WTC11 (cell line): ENCODE measurements at regions not wholly inside any gene's neighbourhood (a gene's known extent, or its start where the extent isn't known, plus 50 kb on each side); places are given as distances from the start of the nearest gene placed in this dataset.
"Not testable (repeated sequence)": the region's sequence is repeated elsewhere in the genome, so short reads cannot be mapped to it uniquely, and the experiment has no call there.

Experiments used
- ATAC-seq: fragments of 200-7000 bp; cut with Tn5 transposase; 2 replicates; pipeline ENCODE4 v1.10.0; 2021; ENCODE audit warnings: mild to moderate bottlenecking, moderate library complexity
- CTCF ChIA-PET: fragments of 300-600 bp; sonication (Branson Sonifier 250); formaldehyde crosslinking; loops from one replicate; lab custom pipeline; 2021; ENCODE audit warnings: antibody characterized with exemption; lab: Charles Lee
- POLR2A ChIA-PET: fragments of 350-600 bp; sonication (Branson Sonifier 250); formaldehyde crosslinking; loops from one replicate; lab custom pipeline; 2021; ENCODE audit warnings: antibody characterized with exemption; lab: Charles Lee
- DNase-seq: peaks from one replicate; pipeline ENCODE4 v3.0.0; 2021; ENCODE audit warnings: low spot score
- H3K27ac Mint-ChIP-seq: 2 replicates; pipeline ENCODE4 v1.8.0; 2021; ENCODE audit warnings: mixed read lengths
- H3K27me3 Mint-ChIP-seq: 2 replicates; pipeline ENCODE4 v1.8.0; 2021; ENCODE audit warnings: low read depth, mild to moderate bottlenecking, moderate library complexity, mixed read lengths
- H3K36me3 Mint-ChIP-seq: 2 replicates; pipeline ENCODE4 v1.8.0; 2021; ENCODE audit warnings: mixed read lengths
- H3K4me1 Mint-ChIP-seq: 2 replicates; pipeline ENCODE4 v1.8.0; 2022; ENCODE audit warnings: mixed read lengths
- H3K4me3 Mint-ChIP-seq: 2 replicates; pipeline ENCODE4 v1.8.0; 2021; ENCODE audit warnings: mild to moderate bottlenecking, moderate library complexity, mixed read lengths
- H3K9me3 Mint-ChIP-seq: 2 replicates; pipeline ENCODE4 v1.8.0; 2021; ENCODE audit warnings: mixed read lengths
- ATF3 ChIP-seq: sonication (generic); formaldehyde crosslinking; conservative IDR thresholded peaks from 2 replicates; pipeline ENCODE4 v1.8.1; 2022; ENCODE audit warnings: mild to moderate bottlenecking, missing genetic modification reagents
- CTCF ChIP-seq: fragments of 200-600 bp; IDR thresholded peaks from 2 replicates; pipeline ENCODE4 v1.8.0; 2022; ENCODE audit warnings: antibody characterized with exemption
- E2F1 ChIP-seq: sonication (generic); formaldehyde crosslinking; IDR thresholded peaks from 2 replicates; pipeline ENCODE4 v1.8.0; 2022; ENCODE audit warnings: mild to moderate bottlenecking, missing genetic modification reagents
- E2F4 ChIP-seq: sonication (generic); formaldehyde crosslinking; IDR thresholded peaks from 2 replicates; pipeline ENCODE4 v1.8.1; 2022; ENCODE audit warnings: low read depth, mild to moderate bottlenecking, moderate library complexity, missing genetic modification reagents, borderline replicate concordance
- ESRRA ChIP-seq: sonication (generic); formaldehyde crosslinking; IDR thresholded peaks from 2 replicates; pipeline ENCODE4 v1.8.1; 2022; ENCODE audit warnings: mild to moderate bottlenecking, missing genetic modification reagents, borderline replicate concordance
- ETV6 ChIP-seq: sonication (generic); formaldehyde crosslinking; IDR thresholded peaks from 2 replicates; pipeline ENCODE4 v1.8.1; 2022; ENCODE audit warnings: mild to moderate bottlenecking, missing genetic modification reagents
- JAZF1 ChIP-seq: fragments of 250-450 bp; sonication (Bioruptor Pico); IDR thresholded peaks from 2 replicates; pipeline ENCODE4 v1.9.0; 2021; ENCODE audit warnings: moderate library complexity, mild to moderate bottlenecking, inconsistent platforms
- JUN ChIP-seq: sonication (generic); formaldehyde crosslinking; IDR thresholded peaks from 2 replicates; pipeline ENCODE4 v1.8.0; 2023; ENCODE audit warnings: mild to moderate bottlenecking, missing genetic modification reagents
- NFE2L1 ChIP-seq: sonication (generic); formaldehyde crosslinking; IDR thresholded peaks from 2 replicates; pipeline ENCODE4 v1.8.1; 2023; ENCODE audit warnings: missing genetic modification reagents
- NR1H2 ChIP-seq: sonication (generic); formaldehyde crosslinking; IDR thresholded peaks from 2 replicates; pipeline ENCODE4 v1.9.0; 2021; ENCODE audit warnings: mild to moderate bottlenecking, moderate library complexity, missing genetic modification reagents
- RORB ChIP-seq: fragments of 250-450 bp; sonication (Bioruptor Pico); IDR thresholded peaks from 2 replicates; pipeline ENCODE4 v1.9.0; 2021; ENCODE audit warnings: mild to moderate bottlenecking
- SMAD3 ChIP-seq: sonication (generic); formaldehyde crosslinking; IDR thresholded peaks from 2 replicates; pipeline ENCODE4 v1.8.0; 2022; ENCODE audit warnings: missing genetic modification reagents, mild to moderate bottlenecking, borderline replicate concordance
- TEAD1 ChIP-seq: sonication (generic); formaldehyde crosslinking; IDR thresholded peaks from 2 replicates; pipeline ENCODE4 v1.8.0; 2022; ENCODE audit warnings: mild to moderate bottlenecking, missing genetic modification reagents
- TEAD4 ChIP-seq: sonication (generic); formaldehyde crosslinking; IDR thresholded peaks from 2 replicates; pipeline ENCODE4 v1.8.0; 2022; ENCODE audit warnings: mild to moderate bottlenecking, missing genetic modification reagents
- USF2 ChIP-seq: sonication (generic); formaldehyde crosslinking; IDR thresholded peaks from 2 replicates; pipeline ENCODE4 v1.8.1; 2023; ENCODE audit warnings: mild to moderate bottlenecking, missing genetic modification reagents, moderate library complexity
- ZBTB43 ChIP-seq: sonication (generic); formaldehyde crosslinking; IDR thresholded peaks from 2 replicates; pipeline ENCODE4 v1.8.1; 2023; ENCODE audit warnings: mild to moderate bottlenecking, missing genetic modification reagents
- ZNF219 ChIP-seq: sonication (generic); formaldehyde crosslinking; IDR thresholded peaks from 2 replicates; pipeline ENCODE4 v1.8.0; 2023; ENCODE audit warnings: missing genetic modification reagents, mild to moderate bottlenecking, borderline replicate concordance
- ZNF317 ChIP-seq: sonication (generic); formaldehyde crosslinking; IDR thresholded peaks from 2 replicates; pipeline ENCODE4 v1.8.1; 2023; ENCODE audit warnings: low read depth, mild to moderate bottlenecking, moderate library complexity, missing genetic modification reagents, borderline replicate concordance
- ZNF423 ChIP-seq: fragments of 250-450 bp; sonication (Bioruptor Pico); IDR thresholded peaks from 2 replicates; pipeline ENCODE4 v2.1.2; 2022; ENCODE audit warnings: mild to moderate bottlenecking, moderate library complexity
- ZNF425 ChIP-seq: fragments of 250-450 bp; sonication (Bioruptor Pico); conservative IDR thresholded peaks from 2 replicates; pipeline ENCODE4 v1.9.0; 2021; ENCODE audit warnings: mild to moderate bottlenecking

- TF ChIP-seq ZNF425 (CRISPR knock-in tag) (no peak), ZBTB43 (CRISPR knock-in tag) (no peak)
These were observed 219.2 kb downstream of the TMEM121 start (continued) for GRCh38 chr14:105745433-105746123.

- no peak for TF ChIP-seq NFE2L1 (CRISPR knock-in tag)
- no peak for TF ChIP-seq TEAD1 (CRISPR knock-in tag)
- TF ChIP-seq CTCF: no peak
- no peak for TF ChIP-seq E2F4 (CRISPR knock-in tag)
- TF ChIP-seq TEAD4: no peak
- TF ChIP-seq SMAD3 (CRISPR knock-in tag): no peak
- no peak for TF ChIP-seq JAZF1 (CRISPR knock-in tag)
- no peak for TF ChIP-seq E2F1 (CRISPR knock-in tag)
- TF ChIP-seq ATF3: no peak
- TF ChIP-seq NR1H2 (CRISPR knock-in tag): no peak
- TF ChIP-seq ZBTB43 (CRISPR knock-in tag): no peak
- no peak for TF ChIP-seq JUN
- TF ChIP-seq ZNF423 (CRISPR knock-in tag): no peak
- no peak for TF ChIP-seq ZNF219 (CRISPR knock-in tag)
- no peak for TF ChIP-seq ZNF317 (CRISPR knock-in tag)
- no peak for TF ChIP-seq ETV6 (CRISPR knock-in tag)
- TF ChIP-seq ESRRA (CRISPR knock-in tag): no peak
- TF ChIP-seq RORB: no peak
- no peak for TF ChIP-seq USF2 (CRISPR knock-in tag)
- peaks cover 42% of the 10 kb centered on the region for H3K36me3 Mint-ChIP-seq
- ChIA-PET POLR2A (interaction anchor here (1.0 kb wide), 1 partner anchor 15 kb away, joined by 3 read pairs; no protein-coding TSS in a partner anchor), CTCF (no interaction called here)
- H3K9me3 Mint-ChIP-seq: peaks cover 17% of the 10 kb centered on the region
- ATAC-seq (no peak), DNase-seq (no peak)
- no peak overlapping the region for H3K27ac Mint-ChIP-seq
- peaks cover 7% of the 10 kb centered on the region for H3K27me3 Mint-ChIP-seq
- H3K4me1 Mint-ChIP-seq: no peaks in the 10 kb centered on the region
- H3K4me3 Mint-ChIP-seq: no peak overlapping the region
These were observed 219.7 kb downstream of the TMEM121 start for GRCh38 chr14:105746124-105746514.

GRCh38 chr14:105746800-105747502, 220.6 kb downstream of the TMEM121 start:
- POLR2A ChIA-PET, ATAC-seq, H3K4me3 Mint-ChIP-seq, DNase-seq, H3K27ac Mint-ChIP-seq, CTCF ChIA-PET, H3K27me3 Mint-ChIP-seq, H3K4me1 Mint-ChIP-seq: not testable (repeated sequence)
- H3K36me3 Mint-ChIP-seq: peaks cover 37% of the 10 kb centered on the region
- H3K9me3 Mint-ChIP-seq: peaks cover 14% of the 10 kb centered on the region
